HG03103 (cell line): ENCODE measurements at regions not wholly inside any gene's neighbourhood (a gene's known extent, or its start where the extent isn't known, plus 50 kb on each side); places are given as distances from the start of the nearest gene placed in this dataset.

Source experiments
- ATAC-seq: cut with Tn5 transposase; IDR thresholded peaks from one replicate; pipeline ENCODE4 v1.9.1; 2021; ENCODE audit warnings: low read depth; ENCODE audit not compliant: unreplicated experiment

- no peak for ATAC-seq
Observed at GRCh38 chr9:96183751-96184150, 118.2 kb downstream of the HSD17B3 start.

GRCh38 chr9:96178153-96178552 is 123.8 kb downstream of the HSD17B3 start:
- ATAC-seq: no peak

- ATAC-seq: no peak
Observed at GRCh38 chr9:96177719-96178028, 124.3 kb downstream of the HSD17B3 start.

- no peak for ATAC-seq
Observed at GRCh38 chr9:96177005-96177718, 124.8 kb downstream of the HSD17B3 start.

- no peak for ATAC-seq
Observed at GRCh38 chr9:96175796-96176195, 126.2 kb downstream of the HSD17B3 start.

- no peak for ATAC-seq
Observed at GRCh38 chr9:96175001-96175400, 127.0 kb downstream of the HSD17B3 start.

- no peak for ATAC-seq
Observed at GRCh38 chr9:96174371-96174770, 127.6 kb downstream of the HSD17B3 start.

- no peak for ATAC-seq
Observed at GRCh38 chr9:96173640-96174039, 128.3 kb downstream of the HSD17B3 start.

GRCh38 chr9:96172797-96173196 is 129.2 kb downstream of the HSD17B3 start:
- ATAC-seq: no peak

- no peak for ATAC-seq
Observed at GRCh38 chr9:96171728-96172127, 130.2 kb downstream of the HSD17B3 start.

- ATAC-seq: no peak
Observed at GRCh38 chr9:96169901-96170300, 132.1 kb downstream of the HSD17B3 start.

- ATAC-seq: no peak
Observed at GRCh38 chr9:96169484-96169883, 132.5 kb downstream of the HSD17B3 start.

- ATAC-seq: no peak
Observed at GRCh38 chr9:96168882-96169281, 133.1 kb downstream of the HSD17B3 start.

- ATAC-seq: no peak
Observed at GRCh38 chr9:96167011-96167410, 135.0 kb downstream of the HSD17B3 start.

GRCh38 chr9:96164268-96164683 is 137.7 kb downstream of the HSD17B3 start:
- ATAC-seq: no peak

- ATAC-seq: no peak
Observed at GRCh38 chr9:96163712-96164111, 138.3 kb downstream of the HSD17B3 start.

- no peak for ATAC-seq
Observed at GRCh38 chr9:96163161-96163560, 138.8 kb downstream of the HSD17B3 start.

- no peak for ATAC-seq
Observed at GRCh38 chr9:96161819-96162218, 140.2 kb downstream of the HSD17B3 start.

- no peak for ATAC-seq
Observed at GRCh38 chr9:96160866-96161265, 141.1 kb downstream of the HSD17B3 start.

GRCh38 chr9:96160168-96160567 is 141.8 kb downstream of the HSD17B3 start:
- no peak for ATAC-seq

- no peak for ATAC-seq
Observed at GRCh38 chr9:96159596-96159995, 142.4 kb downstream of the HSD17B3 start.

- no peak for ATAC-seq
Observed at GRCh38 chr9:96158909-96159575, 142.9 kb downstream of the HSD17B3 start.
